SU-DHL-6 (cell line): ENCODE measurements at regions not wholly inside any gene's neighbourhood (a gene's known extent, or its start where the extent isn't known, plus 50 kb on each side); places are given as distances from the start of the nearest gene placed in this dataset.

Source experiments
- H2AFZ ChIP-seq: fragments of 200-600 bp; sonication (generic); 2 replicates; pipeline ENCODE4 v1.6.1; 2014; ENCODE audit warnings: low read depth, mild to moderate bottlenecking, moderate library complexity, mixed read lengths, antibody characterized with exemption, low read length; ENCODE audit not compliant: severe bottlenecking
- H3F3A ChIP-seq: fragments of 200-600 bp; shearing (Covaris generic); 2 replicates; pipeline ENCODE4 v1.6.0; 2016; ENCODE audit warnings: antibody characterized with exemption, mild to moderate bottlenecking; ENCODE audit not compliant: insufficient read depth
- H3K27ac ChIP-seq: fragments of 200-600 bp; sonication (generic); 2 replicates; pipeline ENCODE4 v1.5.1; 2016; ENCODE audit warnings: low read depth, mild to moderate bottlenecking, low read length, moderate library complexity, mixed read lengths
- H3K27me3 ChIP-seq: fragments of 200-600 bp; sonication (generic), shearing (Covaris generic); 2 replicates; pipeline ENCODE4 v1.6.0; 2014; ENCODE audit warnings: mild to moderate bottlenecking, low read length
- H3K36me3 ChIP-seq: fragments of 200-600 bp; sonication (generic); 2 replicates; pipeline ENCODE4 v1.6.1; 2014; ENCODE audit warnings: mild to moderate bottlenecking, low read length, mixed read lengths
- H3K4me2 ChIP-seq: fragments of 300-600, 200-600 bp; shearing (Covaris generic), sonication (generic); 2 replicates; pipeline ENCODE4 v1.6.0; 2014; ENCODE audit warnings: low read length, low read depth, mild to moderate bottlenecking; ENCODE audit not compliant: poor library complexity, severe bottlenecking
- H3K4me3 ChIP-seq: fragments of 200-600 bp; sonication (generic); 2 replicates; pipeline ENCODE4 v1.5.1; 2014; ENCODE audit warnings: antibody characterized with exemption, low read length, mild to moderate bottlenecking, mixed read lengths; ENCODE audit not compliant: insufficient read depth, poor library complexity, severe bottlenecking
- H3K79me2 ChIP-seq: fragments of 200-600 bp; sonication (generic); 2 replicates; pipeline ENCODE4 v1.6.1; 2014; ENCODE audit warnings: mild to moderate bottlenecking, low read length, moderate library complexity; ENCODE audit not compliant: insufficient read depth
- H3K9ac ChIP-seq: fragments of 200-600 bp; sonication (generic); 2 replicates; pipeline ENCODE4 v1.7.0; 2014; ENCODE audit warnings: mild to moderate bottlenecking, low read length
- H3K9me2 ChIP-seq: fragments of 200-600 bp; sonication (generic); replicated peaks from 2 replicates; pipeline ENCODE4 v1.6.1; 2014; ENCODE audit warnings: low read length; ENCODE audit not compliant: insufficient read depth
- H3K9me3 ChIP-seq: fragments of 200-600 bp; sonication (generic); 2 replicates; pipeline ENCODE4 v1.6.1; 2014; ENCODE audit warnings: low read length, mixed read lengths; ENCODE audit not compliant: insufficient read depth
- H4K20me1 ChIP-seq: fragments of 200-600 bp; sonication (generic); 2 replicates; pipeline ENCODE4 v1.6.1; 2014; ENCODE audit warnings: low read depth, mild to moderate bottlenecking, antibody characterized with exemption, low read length, moderate library complexity, mixed read lengths
- CTCF ChIP-seq: fragments of 200-600 bp; sonication (generic); IDR thresholded peaks from one replicate; pipeline ENCODE4 v1.5.1; 2017; ENCODE audit warnings: antibody characterized with exemption, mild to moderate bottlenecking, low read length, moderate library complexity; ENCODE audit not compliant: insufficient read depth, poor library complexity, severe bottlenecking
- EZH2phosphoT487 ChIP-seq: fragments of 200-600 bp; sonication (generic), shearing (Covaris generic); conservative IDR thresholded peaks from 2 replicates; pipeline ENCODE4 v1.6.1; 2018; ENCODE audit warnings: mild to moderate bottlenecking, antibody characterized with exemption, low read length, moderate library complexity, mixed read lengths

- Histone ChIP-seq H3K36me3 (no peaks in the 10 kb centered on the region), H3K4me2 (no peak overlapping the region), H4K20me1 (no peaks in the 10 kb centered on the region), H2AFZ (no peak overlapping the region), H3K79me2 (no peaks in the 10 kb centered on the region), H3K9me3 (peaks cover 4% of the 10 kb centered on the region; the same call in 1 of the 2 replicates), H3K27ac (no peak overlapping the region), H3K4me3 (no peak overlapping the region), H3K9me2 (no peaks in the 10 kb centered on the region), H3K27me3 (no peaks in the 10 kb centered on the region), H3K9ac (no peak overlapping the region), H3F3A (no peaks in the 10 kb centered on the region)
- no peak for TF ChIP-seq EZH2phosphoT487
- no peak for TF ChIP-seq CTCF
Measured at GRCh38 chr1:193774536-193775323, 588.3 kb upstream of the B3GALT2 start.

- Histone ChIP-seq H3K9me3 (peaks cover 4% of the 10 kb centered on the region; the same call in 1 of the 2 replicates), H2AFZ (no peak overlapping the region), H3K4me2 (no peak overlapping the region), H4K20me1 (no peaks in the 10 kb centered on the region), H3K27ac (no peak overlapping the region), H3K27me3 (no peaks in the 10 kb centered on the region), H3K9me2 (no peaks in the 10 kb centered on the region), H3K79me2 (no peaks in the 10 kb centered on the region), H3K36me3 (no peaks in the 10 kb centered on the region), H3F3A (no peaks in the 10 kb centered on the region), H3K9ac (no peak overlapping the region), H3K4me3 (no peak overlapping the region)
- no peak for TF ChIP-seq CTCF
- no peak for TF ChIP-seq EZH2phosphoT487
Measured at GRCh38 chr1:193771596-193771995, 585.2 kb upstream of the B3GALT2 start.

- Histone ChIP-seq H2AFZ (no peak overlapping the region), H3F3A (no peaks in the 10 kb centered on the region), H3K4me3 (no peak overlapping the region), H4K20me1 (no peaks in the 10 kb centered on the region), H3K27ac (no peak overlapping the region), H3K9me3 (peaks cover 4% of the 10 kb centered on the region; the same call in 1 of the 2 replicates), H3K9me2 (no peaks in the 10 kb centered on the region), H3K27me3 (no peaks in the 10 kb centered on the region), H3K4me2 (no peak overlapping the region), H3K9ac (no peak overlapping the region), H3K36me3 (no peaks in the 10 kb centered on the region), H3K79me2 (no peaks in the 10 kb centered on the region)
- no peak for TF ChIP-seq EZH2phosphoT487
- no peak for TF ChIP-seq CTCF
Measured at GRCh38 chr1:193769651-193770050, 583.2 kb upstream of the B3GALT2 start.
